HepG2 (cell line): ENCODE measurements at regions not wholly inside any gene's neighbourhood (a gene's known extent, or its start where the extent isn't known, plus 50 kb on each side); places are given as distances from the start of the nearest gene placed in this dataset.

Experiments used
- CEBPG ChIP-seq: IDR thresholded peaks from 2 replicates; pipeline ENCODE4 v1.6.1; 2016
- CTCF ChIP-seq: sonication (generic); formaldehyde crosslinking; IDR thresholded peaks from 2 replicates; pipeline ENCODE4 v1.5.0; 2020; ENCODE audit warnings: mild to moderate bottlenecking, missing genetic modification reagents, moderate library complexity
- JUNB ChIP-seq: sonication (generic); formaldehyde crosslinking; IDR thresholded peaks from 2 replicates; pipeline ENCODE4 v1.8.0; 2022; ENCODE audit warnings: missing genetic modification reagents, mild to moderate bottlenecking, borderline replicate concordance
- ZNF317 ChIP-seq: sonication (generic); formaldehyde crosslinking; IDR thresholded peaks from 2 replicates; pipeline ENCODE4 v1.5.0; 2020; ENCODE audit warnings: mild to moderate bottlenecking, missing genetic modification reagents

GRCh38 chr3:81951636-81952035, 190.2 kb upstream of the GBE1 start:
- TF ChIP-seq ZNF317 (CRISPR knock-in tag) (no peak), JUNB (no peak), CEBPG (CRISPR knock-in tag) (no peak), CTCF (CRISPR knock-in tag) (no peak)
